Activated gamma-delta T cell treated with Interleukin-2 at 50 U/mL for 16 hours (primary cell): ENCODE measurements at regions not wholly inside any gene's neighbourhood (a gene's known extent, or its start where the extent isn't known, plus 50 kb on each side); places are given as distances from the start of the nearest gene placed in this dataset.

Source experiments
- DNase-seq: peaks from one replicate; pipeline ENCODE4 v3.0.0-alpha.2; 2020

GRCh38 chr9:80157561-80157983 lies 585.8 kb downstream of the TLE4 start:
- DNase-seq, result no peak

DNA sequence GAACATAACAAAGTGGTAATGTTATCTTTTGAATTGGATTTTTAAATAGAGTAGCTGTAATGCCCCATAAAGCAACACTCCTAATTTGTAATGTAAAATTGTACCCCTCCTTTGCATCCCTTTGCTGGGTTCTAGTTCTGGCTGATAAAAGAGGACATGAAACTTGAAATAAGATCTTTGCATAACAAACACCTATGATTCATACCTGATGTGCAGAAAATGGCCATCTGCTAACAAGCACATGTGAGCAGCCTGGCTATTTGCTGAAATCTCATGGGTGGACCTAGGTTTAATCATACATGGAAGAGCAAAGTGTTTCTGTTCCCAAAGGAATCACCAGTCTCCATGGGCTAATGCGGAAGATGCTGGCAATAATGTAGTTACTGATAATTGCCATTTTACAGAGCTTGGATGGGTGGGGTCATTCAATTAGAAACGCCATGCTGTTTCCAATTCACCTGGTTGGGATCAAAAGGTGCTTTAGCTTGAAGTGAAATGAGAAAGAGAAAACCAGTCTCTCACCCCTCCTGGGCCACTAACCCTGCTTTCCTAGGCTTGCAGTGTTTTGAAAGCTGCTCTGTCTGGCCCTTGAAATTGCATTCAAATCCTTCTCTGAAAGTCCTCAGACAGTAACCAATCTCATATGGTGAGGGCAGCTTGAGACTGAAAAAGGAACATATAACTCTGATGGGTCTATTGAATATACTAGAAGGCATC lies 585.1 kb downstream of the TLE4 start:
- DNase-seq, result no peak

DNA sequence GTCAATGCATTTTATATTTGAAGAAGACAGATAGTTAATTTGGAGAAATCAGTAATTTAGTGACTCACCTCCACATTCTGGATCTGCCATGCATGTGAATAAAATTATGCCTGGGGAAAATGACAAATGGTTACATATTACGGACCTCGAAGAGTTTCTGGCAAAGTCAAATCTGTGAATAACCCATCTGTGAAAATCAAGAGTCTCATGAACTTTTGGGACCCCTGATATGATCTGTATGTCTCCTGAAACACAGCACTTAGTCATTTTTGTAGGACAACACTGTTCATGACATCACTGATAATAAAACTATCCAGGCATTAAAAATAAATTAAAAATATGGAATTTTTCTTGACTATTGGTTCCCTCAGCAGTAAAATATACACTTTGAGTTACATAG lies 584.5 kb downstream of the TLE4 start:
- no peak for DNase-seq

DNA sequence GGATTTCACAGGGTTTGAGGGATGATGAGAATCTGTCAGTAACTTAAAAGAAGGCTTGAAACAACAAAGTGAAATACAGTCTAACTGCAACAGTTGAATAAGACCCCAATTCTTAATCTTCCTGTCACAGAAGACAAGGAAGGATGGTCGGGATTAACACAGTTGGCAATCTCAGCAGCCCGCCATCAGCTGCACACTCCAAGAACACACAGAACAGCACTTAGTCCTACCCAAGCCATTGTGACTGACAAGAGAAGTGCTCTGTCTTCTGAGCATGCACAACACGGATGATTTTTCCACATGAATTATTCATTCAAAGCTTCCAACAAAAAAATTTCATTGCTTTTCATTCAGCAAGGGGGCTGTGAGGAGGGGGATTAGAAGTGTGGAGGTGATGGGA lies 576.1 kb downstream of the TLE4 start:
- no peak for DNase-seq

DNA sequence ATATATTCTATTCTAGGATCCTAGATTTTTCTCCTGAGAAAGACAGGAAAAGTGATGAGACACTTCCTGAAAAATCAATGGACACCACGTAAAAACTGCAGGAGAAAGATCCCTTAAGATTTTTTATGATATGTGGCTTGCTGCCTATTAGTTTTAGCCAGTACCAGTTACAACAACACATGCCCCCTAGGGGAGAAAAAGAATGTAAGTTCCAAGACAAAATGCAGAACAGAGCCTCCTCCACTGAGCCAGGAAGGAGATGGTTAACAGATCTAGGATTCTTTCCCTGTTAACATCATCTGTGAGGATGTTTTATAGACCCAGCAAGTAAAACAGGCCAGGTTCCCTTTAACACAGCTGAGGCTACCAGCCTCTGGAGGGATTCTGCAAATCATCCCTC lies 574.7 kb downstream of the TLE4 start:
- DNase-seq, result no peak

DNA sequence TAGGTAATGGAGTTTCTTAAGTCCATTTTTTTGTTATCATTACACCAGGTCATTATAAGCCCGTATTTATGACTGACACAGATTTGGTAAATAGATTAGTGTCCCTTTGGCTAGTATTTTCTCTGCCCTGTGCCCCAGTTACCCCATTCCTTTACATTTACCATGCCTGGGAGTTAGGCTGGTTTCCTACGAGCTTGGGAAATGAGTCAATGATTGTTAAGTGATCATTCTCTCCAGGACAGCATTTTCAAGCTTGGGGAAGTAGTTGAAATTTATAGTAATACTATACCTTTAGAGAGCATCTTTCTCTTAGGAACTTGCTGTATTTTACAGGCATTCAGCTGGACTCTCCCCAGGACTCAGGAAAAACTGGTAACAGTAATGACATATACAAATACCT lies 573.1 kb downstream of the TLE4 start:
- no peak for DNase-seq

DNA sequence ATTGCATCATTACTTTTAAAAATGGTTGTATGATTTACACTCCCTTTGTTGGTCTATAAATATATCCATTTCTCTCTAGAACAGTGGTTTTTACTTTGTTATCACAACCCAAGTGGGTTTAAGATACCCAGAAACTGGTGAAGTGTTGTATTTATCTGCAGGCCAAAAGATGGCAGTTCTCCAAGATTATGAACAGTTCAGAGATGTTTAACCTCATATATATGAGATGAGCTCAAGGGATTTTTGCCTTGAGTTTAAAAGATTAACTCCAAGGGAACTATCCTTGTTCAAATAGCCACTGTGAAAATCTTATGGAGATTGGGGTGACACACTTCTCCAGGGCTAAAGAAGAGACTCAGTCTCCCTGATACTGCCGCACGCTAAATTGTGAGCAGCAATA lies 572.6 kb downstream of the TLE4 start:
- no peak for DNase-seq

DNA sequence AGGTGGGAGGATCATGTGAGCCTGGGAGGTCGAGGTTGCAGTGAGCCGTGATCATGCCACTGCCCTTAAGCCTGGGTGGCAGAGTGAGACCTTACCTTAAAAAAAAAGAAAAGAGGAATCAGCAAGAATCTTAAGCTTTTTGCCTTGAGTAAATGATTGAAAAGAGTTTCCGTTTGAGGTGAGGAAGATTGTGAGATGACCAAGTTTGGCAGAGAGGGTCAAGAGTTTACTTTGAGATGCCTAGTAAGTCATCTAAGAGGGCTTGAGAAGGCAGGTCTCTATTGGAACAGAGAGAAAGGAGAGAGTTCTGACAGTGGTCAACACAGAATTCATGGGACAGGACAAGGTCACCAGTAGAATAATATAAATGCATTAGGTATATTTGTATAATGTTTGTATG lies 572.1 kb downstream of the TLE4 start:
- no peak for DNase-seq

DNA sequence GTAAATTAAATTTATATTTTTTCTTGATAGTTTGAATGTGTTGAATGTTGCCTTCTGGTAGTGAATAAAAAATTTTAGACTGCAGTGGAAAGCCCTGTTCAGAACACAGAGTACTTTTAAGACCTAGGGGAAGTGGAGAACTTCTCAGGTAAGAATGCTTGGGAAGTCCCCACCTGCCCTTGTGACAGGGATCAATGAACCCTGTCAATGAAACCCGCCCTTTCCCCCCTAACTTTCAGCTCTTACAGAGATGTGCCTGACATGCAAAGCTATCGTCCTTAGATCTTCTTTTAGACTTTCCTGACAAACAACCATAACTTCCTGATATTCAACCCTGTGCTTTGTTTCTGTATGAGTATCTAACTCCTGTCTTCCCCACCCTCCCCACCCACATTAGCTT lies 562.7 kb downstream of the TLE4 start:
- no peak for DNase-seq

GRCh38 chr9:80131627-80132026 lies 559.9 kb downstream of the TLE4 start:
- DNase-seq, result no peak

GRCh38 chr9:80127920-80128319 lies 556.2 kb downstream of the TLE4 start:
- DNase-seq, result no peak

- no peak for DNase-seq
Measured at GRCh38 chr9:80125731-80126264, 554.0 kb downstream of the TLE4 start.

DNA sequence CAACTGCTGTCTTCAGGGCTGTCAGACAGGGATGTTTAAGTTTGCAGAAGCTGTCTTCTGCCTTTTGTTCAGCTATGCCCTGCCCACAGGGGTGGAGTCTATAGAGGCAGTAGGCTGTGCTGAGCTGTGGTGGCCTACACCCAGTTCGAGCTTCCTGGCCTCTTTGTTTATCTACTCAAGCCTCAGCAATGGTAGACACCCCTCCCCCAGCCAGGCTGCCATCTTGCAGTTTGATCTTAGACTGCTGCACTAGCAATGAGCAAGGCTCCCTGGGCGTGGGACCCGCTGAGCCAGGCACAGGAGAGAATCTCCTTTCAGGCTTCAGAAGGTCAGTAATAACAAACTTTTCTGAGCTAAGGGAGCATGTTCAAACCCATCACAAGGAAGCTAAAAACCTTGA lies 545.3 kb downstream of the TLE4 start:
- DNase-seq, result no peak

DNA sequence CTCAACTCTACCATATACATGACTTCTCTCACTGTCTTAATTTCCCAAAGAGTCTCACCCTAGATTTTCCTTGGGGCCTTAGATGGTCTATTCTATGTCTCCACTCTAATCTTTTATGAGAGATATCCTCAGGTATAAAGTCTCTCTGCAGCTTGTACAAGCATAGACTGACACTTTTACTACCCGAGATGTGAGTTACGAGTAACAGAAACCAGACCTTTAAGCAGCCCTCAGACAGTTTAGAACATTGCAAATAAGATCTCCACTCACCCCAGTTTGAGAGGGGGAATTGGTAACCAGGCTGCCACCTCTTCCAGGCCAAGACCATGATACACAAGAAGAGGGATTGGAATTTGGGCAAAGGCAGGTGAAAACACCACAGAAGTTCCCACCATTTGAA lies 542.5 kb downstream of the TLE4 start:
- no peak for DNase-seq

DNA sequence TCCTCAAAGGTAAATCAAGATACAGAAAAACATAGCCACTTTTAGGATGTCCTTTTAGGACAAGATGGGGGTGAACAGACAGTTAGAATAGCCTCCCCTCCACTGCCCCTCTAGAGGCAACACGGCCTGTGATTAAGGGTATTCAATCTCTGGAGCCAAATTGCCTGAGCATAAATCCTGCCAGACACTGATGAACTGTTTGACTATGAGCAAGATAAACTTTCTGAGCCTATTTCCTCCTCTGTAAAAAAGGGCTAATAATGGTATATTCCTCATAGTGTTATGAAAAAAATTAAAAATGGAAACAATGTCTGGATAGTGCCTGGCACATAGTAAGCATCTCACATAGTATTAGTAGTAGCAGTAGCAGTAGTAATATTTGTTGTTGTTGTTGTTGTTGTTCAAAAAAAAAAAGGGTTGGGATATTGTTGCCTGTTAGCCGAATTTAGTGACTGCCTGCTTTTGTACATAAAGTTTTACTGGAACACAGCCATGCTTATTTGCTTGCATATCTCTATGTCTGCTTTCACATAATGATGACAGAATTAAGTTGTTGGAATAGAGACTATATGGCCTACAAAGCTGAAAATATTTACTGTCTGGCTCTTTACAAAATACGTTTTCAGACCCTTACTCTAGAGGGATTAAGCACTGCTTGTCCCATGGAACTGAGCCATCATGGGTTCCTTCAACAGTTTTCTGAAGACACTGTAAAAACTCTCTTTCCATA lies 536.3 kb downstream of the TLE4 start:
- DNase-seq, result no peak

DNA sequence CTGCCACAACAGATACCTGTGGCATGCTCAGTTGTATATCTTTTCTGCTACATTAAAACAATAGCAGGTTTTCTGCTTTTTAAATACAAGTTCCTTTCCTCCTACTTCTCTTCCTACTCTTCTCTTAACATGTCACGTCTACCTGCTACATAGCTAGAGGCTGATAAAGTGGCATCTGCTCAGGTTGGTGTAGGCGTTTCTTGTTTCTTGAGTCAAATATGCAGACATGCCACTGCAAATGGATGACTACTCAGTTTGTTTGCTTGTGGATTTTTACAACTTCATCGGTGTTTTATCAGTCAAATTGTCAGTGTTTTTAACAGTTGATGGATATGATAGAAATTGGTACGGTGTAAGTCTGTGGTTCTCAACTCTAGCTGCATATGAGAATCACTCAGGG lies 525.7 kb downstream of the TLE4 start:
- no peak for DNase-seq

GRCh38 chr9:80094176-80094771 lies 522.5 kb downstream of the TLE4 start:
- DNase-seq, result no peak

DNA sequence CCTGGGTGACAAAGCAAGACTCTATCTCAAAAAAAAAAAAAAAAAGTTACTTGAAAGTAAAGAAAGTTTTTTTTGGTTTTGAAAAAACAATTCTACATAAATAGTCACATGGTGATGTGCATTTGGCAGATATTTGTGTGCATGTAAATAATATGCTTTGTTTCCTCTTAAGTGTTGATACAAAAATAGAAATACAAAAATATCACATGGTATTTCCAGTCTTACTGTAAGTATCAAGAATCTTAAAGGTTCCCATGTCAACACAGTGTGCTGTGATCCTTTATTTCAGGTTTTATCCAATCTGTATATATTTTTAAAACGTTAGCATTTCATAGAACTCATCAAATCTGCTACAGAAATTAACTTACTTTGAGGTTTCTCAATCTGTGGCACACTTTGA lies 521.9 kb downstream of the TLE4 start:
- DNase-seq, result no peak

DNA sequence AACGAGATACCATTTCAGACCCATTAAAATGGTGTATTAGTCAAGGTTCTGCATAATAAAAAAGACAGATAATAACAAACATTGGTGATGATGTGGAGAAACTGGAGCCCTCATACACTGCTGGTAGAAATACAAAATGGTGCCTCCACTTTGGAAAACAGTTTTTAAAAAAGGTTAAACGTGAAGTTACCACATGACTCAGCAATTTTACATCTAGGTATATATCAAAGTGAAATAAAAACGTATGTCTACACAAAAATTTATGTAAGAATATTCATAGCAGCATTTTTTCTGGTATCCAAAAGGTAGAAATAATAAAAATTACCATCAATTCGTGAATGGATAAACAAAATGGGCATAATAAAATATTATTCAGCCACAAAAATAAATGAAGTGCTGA lies 519.8 kb downstream of the TLE4 start:
- no peak for DNase-seq

DNA sequence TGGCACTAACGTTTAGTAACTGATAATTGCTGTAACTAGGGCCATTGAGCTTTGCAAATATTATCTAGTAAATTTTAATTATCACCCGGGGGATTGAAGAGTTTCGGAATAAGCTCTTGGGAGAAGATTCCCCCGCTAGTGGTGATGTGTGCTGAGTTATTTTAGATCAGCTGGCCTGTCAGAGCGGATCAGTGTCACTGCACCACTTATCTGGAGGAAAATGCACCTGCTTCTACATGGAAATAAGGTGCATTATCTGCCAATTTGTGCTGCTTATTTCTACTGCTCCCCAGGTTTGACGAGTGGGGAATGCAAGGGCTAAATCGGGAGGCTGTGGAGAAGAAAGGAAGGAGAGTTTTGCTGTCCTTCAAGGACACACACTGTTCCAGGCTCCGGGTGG lies 518.6 kb downstream of the TLE4 start:
- no peak for DNase-seq

- DNase-seq, result no peak
Measured at GRCh38 chr9:80086822-80087345, 515.1 kb downstream of the TLE4 start.

- DNase-seq, result no peak
Measured at GRCh38 chr9:80086386-80086785, 514.6 kb downstream of the TLE4 start.

GRCh38 chr9:80085668-80086067 lies 513.9 kb downstream of the TLE4 start:
- DNase-seq, result no peak

- no peak for DNase-seq
Measured at GRCh38 chr9:80082213-80082612, 510.4 kb downstream of the TLE4 start.
